ENCODE measurements at regions not wholly inside any gene's neighbourhood (a gene's known extent, or its start where the extent isn't known, plus 50 kb on each side); places are given as distances from the start of the nearest gene placed in this dataset.

DNA sequence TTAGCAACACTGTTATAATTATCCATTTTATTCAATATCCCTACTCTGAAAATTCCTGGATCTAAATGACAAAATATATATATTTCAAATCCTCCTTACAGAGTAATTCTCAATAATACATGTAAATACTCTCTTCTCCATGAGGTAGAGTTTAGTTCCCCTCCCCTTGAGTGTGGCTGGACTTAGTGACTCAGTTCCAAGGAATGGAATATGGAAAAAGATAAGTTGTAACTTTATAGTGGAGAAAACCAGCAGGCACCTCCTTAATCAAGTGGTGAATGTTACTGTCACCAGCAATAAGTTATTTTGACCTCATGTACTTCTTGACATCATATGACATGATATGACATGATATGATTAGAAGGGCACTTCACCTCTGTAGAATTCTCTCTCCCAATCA, 302.0 kb downstream of the RAB28 start:
- DNase-seq (ENCODE audit: low spot score in 2 of 2) = no peak
- H3K4me1 ChIP-seq = no peaks in the 10 kb centered on the region
- no peaks in the 10 kb centered on the region for H3K36me3 ChIP-seq
- no peak overlapping the region for H3K27ac ChIP-seq
- H3K27me3 ChIP-seq = no peaks in the 10 kb centered on the region
- no peak overlapping the region for H3K4me3 ChIP-seq
- H3K9me3 ChIP-seq = no peaks in the 10 kb centered on the region
- no peak for TF ChIP-seq POLR2A (IDR thresholded peaks at IDR 0.05)
- TF ChIP-seq, protein P1, sequence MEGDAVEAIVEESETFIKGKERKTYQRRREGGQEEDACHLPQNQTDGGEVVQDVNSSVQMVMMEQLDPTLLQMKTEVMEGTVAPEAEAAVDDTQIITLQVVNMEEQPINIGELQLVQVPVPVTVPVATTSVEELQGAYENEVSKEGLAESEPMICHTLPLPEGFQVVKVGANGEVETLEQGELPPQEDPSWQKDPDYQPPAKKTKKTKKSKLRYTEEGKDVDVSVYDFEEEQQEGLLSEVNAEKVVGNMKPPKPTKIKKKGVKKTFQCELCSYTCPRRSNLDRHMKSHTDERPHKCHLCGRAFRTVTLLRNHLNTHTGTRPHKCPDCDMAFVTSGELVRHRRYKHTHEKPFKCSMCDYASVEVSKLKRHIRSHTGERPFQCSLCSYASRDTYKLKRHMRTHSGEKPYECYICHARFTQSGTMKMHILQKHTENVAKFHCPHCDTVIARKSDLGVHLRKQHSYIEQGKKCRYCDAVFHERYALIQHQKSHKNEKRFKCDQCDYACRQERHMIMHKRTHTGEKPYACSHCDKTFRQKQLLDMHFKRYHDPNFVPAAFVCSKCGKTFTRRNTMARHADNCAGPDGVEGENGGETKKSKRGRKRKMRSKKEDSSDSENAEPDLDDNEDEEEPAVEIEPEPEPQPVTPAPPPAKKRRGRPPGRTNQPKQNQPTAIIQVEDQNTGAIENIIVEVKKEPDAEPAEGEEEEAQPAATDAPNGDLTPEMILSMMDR (IDR thresholded peaks at IDR 0.05) = no peak
- TF ChIP-seq POLR2AphosphoS5 (IDR thresholded peaks at IDR 0.05) = no peak
- intact Hi-C loops (cut with DNase I; ENCODE audit: low total_unique reads) = no loop called here

DNA sequence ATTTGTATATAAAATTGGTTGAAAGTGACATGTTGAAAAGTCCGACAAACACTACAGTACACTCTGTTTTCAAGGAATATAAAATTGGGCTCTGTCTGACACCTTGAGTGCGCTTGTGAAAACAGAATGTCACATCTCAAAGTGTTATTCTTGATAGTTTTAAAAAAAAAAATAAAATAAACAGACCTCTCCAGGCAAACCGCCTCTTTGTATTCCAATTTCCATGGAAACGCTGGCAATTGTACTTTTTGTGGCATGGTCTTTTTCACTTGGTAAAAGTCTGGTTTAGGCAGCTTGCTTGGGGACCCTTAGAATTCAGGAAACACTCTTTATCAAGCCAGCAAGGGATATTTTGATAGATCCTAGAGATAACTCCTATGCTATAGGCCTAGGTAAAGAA, 302.5 kb downstream of the RAB28 start:
- Histone ChIP-seq H3K4me1 (no peaks in the 10 kb centered on the region), H3K36me3 (no peaks in the 10 kb centered on the region), H3K27ac (no peak overlapping the region), H3K27me3 (no peaks in the 10 kb centered on the region), H3K4me3 (no peak overlapping the region), H3K9me3 (no peaks in the 10 kb centered on the region)
- DNase-seq (ENCODE audit: low spot score in 2 of 2) = no peak
- TF ChIP-seq POLR2AphosphoS5 (IDR thresholded peaks at IDR 0.05) = no peak
- intact Hi-C loops (cut with DNase I; ENCODE audit: low total_unique reads) = no loop called here

DNA sequence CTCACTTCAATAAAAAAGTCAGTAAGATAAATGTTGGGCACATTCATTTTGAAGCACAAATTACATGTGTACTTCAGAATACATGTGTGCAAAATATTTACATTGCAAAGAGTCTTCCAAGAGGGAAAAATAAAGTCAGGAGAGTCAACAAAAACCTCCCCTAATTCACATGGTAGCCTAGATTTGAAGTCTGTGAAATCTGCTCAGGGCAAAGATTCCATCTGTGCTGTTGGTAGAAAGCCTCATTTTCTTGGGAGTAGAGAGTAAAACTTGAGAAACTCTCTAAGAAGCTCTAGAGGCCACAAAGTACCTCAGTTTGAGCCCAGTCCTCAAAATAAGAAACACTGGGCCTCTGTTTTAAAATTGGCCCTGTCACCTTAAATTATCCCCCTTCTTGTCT, 303.4 kb downstream of the RAB28 start:
- no peak overlapping the region for H3K27ac ChIP-seq
- H3K4me3 ChIP-seq = no peak overlapping the region
- TF ChIP-seq, protein P1 (IDR thresholded peaks at IDR 0.05) = no peak
- TF ChIP-seq POLR2A (IDR thresholded peaks at IDR 0.05) (no peak), POLR2AphosphoS5 (IDR thresholded peaks at IDR 0.05) (no peak)
- no peaks in the 10 kb centered on the region for H3K36me3 ChIP-seq
- H3K27me3 ChIP-seq = no peaks in the 10 kb centered on the region
- intact Hi-C loops (cut with DNase I; ENCODE audit: low total_unique reads) = no loop called here
- DNase-seq (ENCODE audit: low spot score in 2 of 2) = no peak
- H3K4me1 ChIP-seq = no peaks in the 10 kb centered on the region
- no peaks in the 10 kb centered on the region for H3K9me3 ChIP-seq

DNA sequence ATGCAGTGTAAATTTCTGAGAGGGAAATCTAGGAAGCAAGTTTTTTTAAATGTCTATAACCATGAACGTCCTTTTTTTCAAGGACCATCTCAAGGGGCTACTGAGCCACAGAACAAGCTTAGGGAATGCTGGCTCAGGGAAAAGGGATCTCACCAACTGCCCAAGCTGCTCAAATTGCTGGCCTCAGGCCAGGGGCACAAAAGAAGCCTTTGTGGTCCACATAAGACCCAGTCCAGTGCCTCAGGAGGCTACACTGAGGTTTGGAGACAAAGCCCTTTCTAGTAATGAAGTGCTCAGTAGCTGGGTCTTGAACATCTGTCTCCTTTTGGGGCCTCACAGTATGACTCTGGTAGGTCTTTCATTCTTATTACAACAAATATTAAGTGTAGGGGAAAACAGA, 305.5 kb downstream of the RAB28 start:
- Histone ChIP-seq H3K27me3 (no peaks in the 10 kb centered on the region), H3K4me3 (no peak overlapping the region), H3K9me3 (no peaks in the 10 kb centered on the region), H3K27ac (no peak overlapping the region), H3K36me3 (no peaks in the 10 kb centered on the region), H3K4me1 (no peaks in the 10 kb centered on the region)
- TF ChIP-seq POLR2AphosphoS5 (IDR thresholded peaks at IDR 0.05) (no peak), POLR2A (IDR thresholded peaks at IDR 0.05) (no peak)
- TF ChIP-seq, protein P1 (IDR thresholded peaks at IDR 0.05) = no peak
- DNase-seq (ENCODE audit: low spot score in 2 of 2) = no peak
- intact Hi-C loops (cut with DNase I; ENCODE audit: low total_unique reads) = no loop called here

DNA sequence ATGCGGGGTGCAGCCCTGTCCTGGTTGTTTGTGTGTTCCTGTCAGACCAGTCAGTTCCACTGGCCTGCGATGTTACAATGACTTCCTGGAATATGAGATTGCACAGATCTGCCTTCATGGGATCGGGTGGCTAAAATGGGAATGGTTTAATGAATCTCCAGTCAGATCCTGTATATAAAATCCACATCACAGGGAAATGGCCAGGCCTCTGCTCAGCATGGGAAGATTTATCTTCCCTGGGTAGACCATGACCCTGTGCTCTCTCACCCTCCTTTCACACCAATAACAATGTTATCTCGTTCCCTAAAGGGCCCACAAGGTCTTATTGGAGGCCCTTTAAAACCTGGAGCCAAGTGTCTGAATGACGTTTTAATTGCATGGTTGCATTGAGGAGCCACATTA, 307.4 kb downstream of the RAB28 start:
- Histone ChIP-seq H3K27ac (no peak overlapping the region), H3K4me1 (no peaks in the 10 kb centered on the region), H3K4me3 (no peak overlapping the region), H3K36me3 (no peaks in the 10 kb centered on the region), H3K9me3 (no peaks in the 10 kb centered on the region), H3K27me3 (no peaks in the 10 kb centered on the region)
- no peak for TF ChIP-seq POLR2AphosphoS5 (IDR thresholded peaks at IDR 0.05)
- TF ChIP-seq, protein P1 (IDR thresholded peaks at IDR 0.05) = no peak
- TF ChIP-seq POLR2A (IDR thresholded peaks at IDR 0.05) = no peak
- DNase-seq (ENCODE audit: low spot score in 2 of 2) = no peak
- intact Hi-C loops (cut with DNase I; ENCODE audit: low total_unique reads) = no loop called here

DNA sequence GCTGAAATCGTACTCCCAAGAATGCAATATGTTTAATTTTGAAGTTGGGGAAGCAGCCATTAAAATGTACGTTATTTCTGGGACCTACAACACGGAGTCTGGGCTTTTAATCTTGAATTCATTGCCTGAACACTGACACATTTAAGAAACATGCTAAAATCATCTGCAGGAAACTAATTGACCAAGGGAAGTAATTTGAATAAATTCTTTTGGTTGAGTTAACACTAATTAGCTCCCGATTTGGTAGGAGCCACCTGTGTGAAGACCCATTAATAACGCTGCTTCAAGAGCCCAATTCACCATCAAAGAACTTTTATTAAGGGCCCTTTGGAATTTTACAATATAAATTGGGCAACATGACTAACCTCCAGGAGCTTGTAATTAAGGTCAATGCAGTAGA, 309.2 kb downstream of the RAB28 start:
- no peak for DNase-seq (ENCODE audit: low spot score in 2 of 2)
- Histone ChIP-seq H3K9me3 (no peaks in the 10 kb centered on the region), H3K27ac (peak overlapping the region in 1 of 2 donors; percentile 32), H3K27me3 (no peaks in the 10 kb centered on the region), H3K4me3 (no peak overlapping the region), H3K4me1 (no peaks in the 10 kb centered on the region), H3K36me3 (no peaks in the 10 kb centered on the region)
- intact Hi-C loops (cut with DNase I; ENCODE audit: low total_unique reads) = loop anchor here (5.0 kb wide), 1 partner anchor 258 kb away; no protein-coding TSS in a partner anchor
- TF ChIP-seq POLR2AphosphoS5 (IDR thresholded peaks at IDR 0.05) (no peak), POLR2A (IDR thresholded peaks at IDR 0.05) (no peak)
- TF ChIP-seq, protein P1 (IDR thresholded peaks at IDR 0.05) = no peak
